RPMI7951 (cell line): ENCODE measurements at regions not wholly inside any gene's neighbourhood (a gene's known extent, or its start where the extent isn't known, plus 50 kb on each side); places are given as distances from the start of the nearest gene placed in this dataset.

ENCODE experiments used
- DNase-seq: peaks from one replicate; pipeline ENCODE4 v3.0.0-alpha.2; 2012; ENCODE audit warnings: low read depth

DNA sequence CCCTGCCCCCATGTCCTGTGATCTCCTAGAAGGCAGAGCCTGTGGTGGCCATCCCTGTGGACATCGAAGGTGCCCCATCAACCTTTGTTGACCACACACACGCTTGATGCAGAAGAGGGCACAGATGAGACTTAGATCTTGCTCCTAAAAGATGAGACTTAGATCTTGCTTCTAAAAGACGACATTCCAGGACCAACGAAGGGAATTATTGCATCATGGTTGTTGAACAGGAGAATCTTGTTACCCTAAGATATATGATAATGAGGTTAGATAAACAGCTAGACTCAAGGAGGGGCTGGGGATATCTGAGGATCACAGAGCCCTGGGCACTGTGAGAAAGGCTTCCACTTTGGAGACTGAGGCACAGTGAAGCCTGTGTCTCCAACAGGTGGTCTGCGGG, 91.1 kb upstream of the WSCD2 start:
- DNase-seq, result no peak

GRCh38 chr12:108039794-108040193, 89.3 kb upstream of the WSCD2 start:
- no peak for DNase-seq

- no peak for DNase-seq
Measured at GRCh38 chr12:108040947-108041346, 88.1 kb upstream of the WSCD2 start.

DNA sequence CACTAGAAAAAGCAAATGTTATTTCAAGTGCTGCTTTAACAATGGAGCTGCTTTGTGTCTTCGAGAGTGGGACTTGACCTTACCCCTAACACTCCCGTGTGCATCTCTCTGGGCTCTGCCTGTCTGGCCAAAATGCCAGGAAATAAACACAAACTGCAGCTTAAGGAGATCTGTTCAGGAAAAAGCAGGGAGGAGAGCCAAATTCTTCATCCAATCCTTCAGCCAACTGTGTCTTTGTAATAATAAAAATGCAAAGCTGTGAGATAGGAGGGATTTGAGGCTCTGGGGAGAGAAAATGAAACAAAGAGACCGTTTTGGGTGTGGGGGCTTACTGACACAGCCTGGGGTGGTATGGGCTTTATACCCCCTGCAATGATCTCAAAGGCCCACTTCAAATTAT, 85.8 kb upstream of the WSCD2 start:
- DNase-seq, result no peak

GRCh38 chr12:108043750-108044533, 85.1 kb upstream of the WSCD2 start:
- no peak for DNase-seq

GRCh38 chr12:108046135-108046534, 83.0 kb upstream of the WSCD2 start:
- DNase-seq, result peak; percentile 36

DNA sequence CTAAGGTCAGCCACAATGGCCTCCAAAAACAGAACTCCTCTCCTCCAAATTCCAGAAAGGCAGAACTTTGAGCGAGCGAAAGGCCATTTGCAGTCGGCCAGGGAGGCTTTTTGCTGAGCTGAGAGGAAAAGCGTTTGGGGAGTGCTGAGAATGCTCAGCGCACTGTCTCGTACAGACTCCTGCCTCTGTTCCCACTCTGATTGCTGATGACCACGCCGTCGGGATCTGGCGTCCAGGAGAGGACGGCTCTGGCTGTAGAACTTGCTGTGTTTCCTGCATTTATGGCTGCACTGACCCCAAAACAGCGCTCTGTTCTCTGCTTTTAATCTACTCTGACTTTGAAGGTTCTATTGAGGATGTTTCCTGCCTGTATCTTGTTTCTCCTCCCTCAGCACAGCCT, 82.4 kb upstream of the WSCD2 start:
- DNase-seq, result no peak

DNA sequence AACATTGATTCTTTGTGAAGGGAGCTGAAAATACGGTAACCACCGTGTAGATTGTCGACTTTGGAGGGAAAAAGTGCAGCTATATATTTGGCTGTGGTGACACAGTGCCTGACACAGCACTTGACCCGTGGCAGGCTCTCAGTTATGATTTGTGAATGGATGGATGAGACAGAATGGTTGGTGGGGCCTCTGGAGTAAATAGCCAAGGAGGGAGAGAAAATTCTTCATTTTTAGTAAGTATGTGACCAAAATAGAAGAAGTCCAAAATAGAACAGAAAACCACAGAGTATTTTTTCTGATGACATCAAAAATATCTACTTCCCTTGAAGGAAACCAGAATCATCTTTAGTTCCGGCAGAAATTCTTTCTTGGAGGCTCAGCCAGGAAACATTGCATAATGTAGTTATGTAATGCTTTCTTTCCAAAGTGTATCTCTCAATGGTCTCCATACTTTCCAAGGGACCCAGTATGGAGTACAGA, 82.0 kb upstream of the WSCD2 start:
- peak; percentile 12 for DNase-seq

GRCh38 chr12:108048686-108049085, 80.4 kb upstream of the WSCD2 start:
- no peak for DNase-seq

DNA sequence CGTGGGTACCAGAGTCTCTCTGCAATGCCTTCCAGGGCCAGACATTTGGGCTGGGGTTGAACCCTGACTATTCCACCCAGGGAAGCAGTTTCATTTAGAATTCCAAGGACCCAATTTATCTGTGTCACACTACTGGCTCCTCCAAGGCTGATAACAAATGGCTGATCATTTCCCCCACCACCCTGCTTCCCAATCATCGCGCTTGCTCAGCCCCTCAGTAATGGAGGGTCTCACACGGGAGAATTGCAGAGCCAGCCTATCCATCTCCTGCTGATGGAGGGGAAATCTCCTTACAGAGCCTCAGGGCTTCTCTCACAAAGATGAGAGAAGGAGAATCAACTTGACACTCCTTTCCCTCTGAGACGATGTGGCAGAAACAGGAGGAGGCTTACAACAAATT, 78.4 kb upstream of the WSCD2 start:
- DNase-seq, result no peak

DNA sequence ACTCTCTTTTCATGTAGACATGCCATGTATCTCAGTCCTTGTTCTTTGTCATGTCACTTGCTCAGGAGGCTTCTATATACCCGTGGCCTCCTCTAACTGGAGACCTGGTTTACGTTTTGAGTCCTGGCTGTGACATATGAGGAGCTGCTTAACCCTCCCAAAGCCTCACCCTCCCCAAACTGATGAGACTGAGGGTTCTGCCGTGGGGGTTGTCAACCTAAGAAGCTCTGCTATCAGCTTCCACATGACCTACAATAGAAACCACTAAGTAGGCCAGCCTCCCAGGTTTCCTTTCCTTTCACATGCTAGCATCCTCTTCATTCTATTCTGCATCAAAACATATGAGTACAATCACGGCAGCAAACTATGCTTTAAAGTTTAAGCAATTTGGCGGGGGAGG, 76.8 kb upstream of the WSCD2 start:
- DNase-seq, result no peak

- no peak for DNase-seq
Measured at GRCh38 chr12:108053512-108053911, 75.6 kb upstream of the WSCD2 start.

- no peak for DNase-seq
Measured at GRCh38 chr12:108054496-108054895, 74.6 kb upstream of the WSCD2 start.

- DNase-seq, result no peak
Measured at GRCh38 chr12:108055141-108055540, 73.9 kb upstream of the WSCD2 start.

GRCh38 chr12:108060067-108060466, 69.0 kb upstream of the WSCD2 start:
- no peak for DNase-seq

DNA sequence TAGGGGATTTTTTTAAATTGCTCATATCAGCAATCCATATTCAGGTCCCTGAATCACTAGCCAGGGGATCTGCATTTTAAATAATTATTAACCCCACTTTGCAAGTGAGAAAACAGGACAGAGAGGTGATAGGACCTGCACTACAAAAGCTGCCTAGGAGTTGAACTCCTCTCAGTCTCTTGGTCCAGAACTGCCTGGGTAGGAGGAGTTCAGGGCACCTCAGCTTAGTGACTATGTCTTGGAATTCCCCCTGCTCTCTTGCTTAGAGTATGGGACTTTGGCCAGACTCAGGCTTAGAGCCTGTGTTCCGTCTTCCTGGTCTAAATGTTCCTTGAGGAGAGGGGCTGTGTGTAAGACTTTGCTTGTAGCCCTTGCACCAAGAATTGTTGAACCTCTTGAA, 68.2 kb upstream of the WSCD2 start:
- no peak for DNase-seq

- DNase-seq, result no peak
Measured at GRCh38 chr12:108063192-108063591, 65.9 kb upstream of the WSCD2 start.

DNA sequence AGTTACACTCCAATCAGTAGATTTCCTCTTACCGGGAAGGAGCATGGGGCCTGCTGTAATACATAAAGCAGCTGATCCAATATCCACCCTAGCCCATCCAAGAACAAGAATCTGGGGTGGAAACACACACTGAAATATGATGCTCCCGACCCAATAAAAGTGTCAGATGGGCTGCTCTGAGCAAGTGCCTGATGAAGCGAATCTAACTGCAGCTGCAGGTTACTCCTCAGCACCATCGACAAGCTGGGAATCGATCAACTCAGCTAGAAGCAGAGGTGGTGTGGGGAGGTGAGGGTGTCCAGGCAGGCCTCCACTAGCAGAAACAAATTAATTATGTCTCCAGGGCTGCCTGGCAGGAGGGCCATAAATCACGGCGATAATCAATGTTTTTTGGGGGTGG, 64.0 kb upstream of the WSCD2 start:
- no peak for DNase-seq

GRCh38 chr12:108066583-108067577, 62.2 kb upstream of the WSCD2 start:
- DNase-seq, result no peak

DNA sequence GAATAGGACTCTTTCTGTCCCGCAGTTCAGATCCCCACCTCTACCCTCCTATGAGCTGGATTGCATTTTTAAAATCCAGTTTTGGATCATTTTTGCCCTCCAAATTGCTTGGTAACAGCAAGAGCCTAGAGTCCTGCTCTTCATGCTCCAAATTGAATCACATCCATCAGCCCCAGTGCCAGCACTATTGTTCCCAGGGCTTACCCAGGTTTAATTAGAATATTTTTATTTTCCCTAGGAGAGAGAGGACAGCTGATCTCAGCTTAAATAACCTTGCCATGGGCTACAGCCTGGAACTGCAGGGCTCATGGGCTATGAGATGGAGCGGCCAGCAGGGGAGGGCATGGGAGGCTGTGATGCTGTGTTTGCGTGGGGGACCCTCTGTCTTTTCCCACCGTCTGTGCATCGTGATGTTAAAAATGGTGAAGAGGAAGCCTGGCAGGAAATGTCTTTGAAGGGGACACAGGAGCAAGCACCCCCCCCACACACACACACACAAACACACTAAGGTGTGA, 59.4 kb upstream of the WSCD2 start:
- DNase-seq, result no peak

- no peak for DNase-seq
Measured at GRCh38 chr12:108075561-108075960, 53.5 kb upstream of the WSCD2 start.

DNA sequence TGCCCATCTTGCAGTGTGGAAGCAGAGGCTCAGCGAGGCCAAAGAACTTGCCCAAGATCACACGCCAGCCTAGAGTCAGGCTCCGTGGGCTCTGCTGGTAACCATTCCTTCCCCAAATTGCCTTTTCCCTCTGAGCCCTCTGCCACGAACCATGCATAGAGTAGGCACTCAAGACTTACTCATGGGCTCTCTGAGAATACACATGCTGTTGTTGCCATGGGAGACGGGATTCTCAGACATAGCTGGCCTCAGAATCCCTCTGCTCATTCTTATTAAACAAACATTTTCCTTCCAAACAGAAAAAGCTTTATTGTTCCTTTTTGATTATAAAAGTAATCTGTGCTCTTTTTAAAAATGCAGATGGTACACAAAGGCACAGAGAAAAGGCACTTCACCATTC, 52.5 kb upstream of the WSCD2 start:
- DNase-seq, result no peak

- no peak for DNase-seq
Measured at GRCh38 chr12:108078428-108078827, 50.7 kb upstream of the WSCD2 start.
